RPMI7951 (cell line): ENCODE measurements at regions not wholly inside any gene's neighbourhood (a gene's known extent, or its start where the extent isn't known, plus 50 kb on each side); places are given as distances from the start of the nearest gene placed in this dataset.

Source experiments
- DNase-seq: peaks from one replicate; pipeline ENCODE4 v3.0.0-alpha.2; 2012; ENCODE audit warnings: low read depth

- DNase-seq, result no peak
Measured at GRCh38 chr11:109970516-109971183, 122.5 kb upstream of the ZC3H12C start.

DNA sequence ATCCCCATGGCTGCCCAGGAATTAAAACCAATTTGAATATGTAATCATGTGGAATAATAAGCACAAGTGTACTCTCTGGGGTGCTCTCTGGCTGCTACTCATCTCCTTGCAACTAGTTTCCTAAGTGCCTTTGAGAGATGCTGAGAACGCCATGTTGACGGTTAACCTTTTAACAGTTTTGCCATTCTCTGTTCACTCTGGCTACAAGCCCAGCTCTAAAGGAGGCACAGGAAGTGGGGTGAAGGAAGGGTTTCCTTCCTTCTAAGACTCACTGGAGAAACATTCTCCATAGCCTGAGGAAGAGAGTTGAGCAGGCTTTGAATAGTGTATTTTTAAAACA lies 122.0 kb upstream of the ZC3H12C start:
- peak; percentile 83 for DNase-seq

GRCh38 chr11:109972181-109972715 lies 120.9 kb upstream of the ZC3H12C start:
- peak; percentile 46 for DNase-seq

- DNase-seq, result peak; percentile 73
Measured at GRCh38 chr11:109972939-109973338, 120.3 kb upstream of the ZC3H12C start.

DNA sequence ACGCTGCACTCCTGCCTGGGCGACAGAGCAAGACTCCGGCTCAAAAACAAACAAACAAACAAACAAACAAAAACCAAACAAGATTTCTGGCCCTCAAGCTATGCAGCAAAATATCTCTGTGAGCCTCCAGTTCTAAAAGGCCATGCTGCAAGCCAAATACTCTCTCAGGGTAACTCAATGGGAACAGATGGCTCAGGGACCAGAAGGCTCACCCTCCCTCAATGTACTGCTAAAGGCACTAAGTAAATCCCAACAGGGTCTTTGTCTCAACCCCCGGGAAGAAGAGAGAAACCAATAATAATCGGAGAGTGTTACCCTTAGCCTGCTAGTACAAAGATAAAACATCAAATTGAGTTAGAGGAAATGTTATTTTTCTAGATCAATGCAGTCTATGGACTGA lies 119.7 kb upstream of the ZC3H12C start:
- no peak for DNase-seq

DNA sequence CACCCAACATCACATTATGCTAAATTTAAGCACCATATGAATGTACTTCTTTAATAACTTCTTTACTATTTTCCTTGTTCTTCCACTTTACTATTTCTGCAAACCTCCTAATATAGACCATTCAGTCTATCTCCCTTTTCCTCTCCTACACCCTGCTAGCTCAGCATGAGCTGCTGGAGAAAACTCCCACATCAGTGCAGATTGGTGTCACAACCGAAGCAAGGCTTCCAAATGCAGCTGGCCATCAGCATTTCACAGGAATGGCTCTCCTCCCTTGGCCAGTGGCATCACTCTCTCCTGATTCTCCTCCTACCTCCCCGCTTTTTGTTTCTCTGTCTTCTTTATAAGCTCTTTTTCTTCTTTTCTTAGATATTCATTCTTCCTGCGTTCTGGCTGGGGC lies 118.7 kb upstream of the ZC3H12C start:
- no peak for DNase-seq

GRCh38 chr11:109978895-109979294 lies 114.3 kb upstream of the ZC3H12C start:
- no peak for DNase-seq

DNA sequence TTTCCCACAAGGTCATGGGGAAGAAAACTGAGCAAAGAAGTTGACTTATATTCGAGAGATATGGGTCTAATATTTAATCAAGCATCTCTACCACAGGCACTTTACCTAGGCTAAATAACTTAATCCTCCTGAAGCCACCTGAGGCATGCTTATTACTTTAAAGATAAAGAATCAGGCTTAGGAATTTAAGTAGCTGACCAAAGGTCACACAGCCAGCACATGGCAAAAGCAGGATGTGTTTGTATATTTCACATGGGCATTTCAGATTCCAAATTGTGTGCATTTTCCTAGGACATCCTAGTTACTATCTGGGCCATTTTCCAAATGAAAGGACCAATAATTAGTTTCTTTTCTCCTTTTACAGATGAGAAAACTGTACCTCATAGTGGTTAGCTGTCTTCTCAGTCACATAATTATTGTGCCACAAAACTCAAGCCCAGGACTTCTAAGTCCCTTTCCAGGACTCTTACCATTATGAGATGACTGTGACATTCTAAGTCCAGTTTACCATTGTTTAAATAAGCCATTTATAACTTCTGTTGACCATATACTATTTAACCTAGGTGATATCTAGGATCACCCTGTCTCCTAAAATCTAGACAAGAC lies 112.1 kb upstream of the ZC3H12C start:
- no peak for DNase-seq

- no peak for DNase-seq
Measured at GRCh38 chr11:109983358-109983757, 109.8 kb upstream of the ZC3H12C start.

- peak; percentile 44 for DNase-seq
Measured at GRCh38 chr11:109984634-109985289, 108.4 kb upstream of the ZC3H12C start.

DNA sequence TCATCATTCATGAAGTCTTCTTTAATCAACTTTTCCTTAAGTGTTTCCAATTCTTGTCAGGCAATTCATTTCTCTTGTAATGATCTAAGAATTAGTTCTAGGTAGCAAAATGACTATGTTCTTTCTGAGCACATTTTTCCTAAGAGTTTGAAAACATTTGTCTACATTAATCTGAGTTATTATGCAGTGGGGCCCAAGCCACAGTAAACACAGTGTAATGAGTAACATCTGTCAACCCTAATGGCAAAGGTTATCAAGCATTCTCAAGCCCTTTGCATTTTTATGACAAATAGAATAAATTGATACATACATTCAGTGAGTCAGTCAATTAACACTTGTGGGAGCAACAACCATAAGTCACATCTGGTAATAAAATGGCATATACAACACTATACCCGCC lies 106.7 kb upstream of the ZC3H12C start:
- DNase-seq, result no peak

DNA sequence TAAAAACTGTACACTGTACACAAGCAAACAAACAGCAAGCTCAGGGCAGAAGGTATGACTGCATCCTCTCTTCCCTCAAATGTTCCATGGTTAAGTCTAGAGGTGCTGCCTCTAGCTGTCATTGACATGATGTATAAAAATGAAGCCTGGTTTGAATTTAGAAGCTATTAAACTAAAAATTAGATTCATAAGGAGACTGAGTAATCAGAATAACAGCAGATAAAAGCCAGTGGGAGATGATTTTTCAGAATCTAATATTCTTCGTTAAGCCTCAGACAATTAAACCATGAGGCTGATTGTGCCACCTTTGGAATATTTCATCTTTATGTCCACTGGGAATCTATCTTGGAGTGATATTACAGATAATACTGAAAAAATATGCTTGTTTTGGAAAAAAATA lies 101.4 kb upstream of the ZC3H12C start:
- no peak for DNase-seq

DNA sequence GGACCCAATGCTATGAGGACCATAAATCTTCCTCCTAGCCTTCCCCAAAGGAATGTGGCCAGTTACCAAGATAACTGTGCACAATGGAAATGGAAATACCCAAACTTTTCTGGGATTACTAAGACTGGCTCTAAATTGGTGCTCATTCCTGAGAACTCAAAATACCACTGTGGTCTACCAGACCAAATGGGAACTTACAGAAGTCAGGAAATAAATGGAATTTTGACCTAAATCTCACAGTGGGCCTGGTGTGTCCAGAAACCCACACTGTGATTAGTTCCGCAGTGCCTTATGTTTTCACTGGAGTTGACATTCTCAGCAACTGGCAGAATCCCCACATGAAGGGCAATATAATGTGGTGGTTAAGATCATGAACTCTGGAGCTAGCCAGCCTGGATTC lies 99.4 kb upstream of the ZC3H12C start:
- peak; percentile 89 for DNase-seq

- peak; percentile 62 for DNase-seq
Measured at GRCh38 chr11:109994907-109995306, 98.3 kb upstream of the ZC3H12C start.

- DNase-seq, result no peak
Measured at GRCh38 chr11:109996060-109996459, 97.1 kb upstream of the ZC3H12C start.

- no peak for DNase-seq
Measured at GRCh38 chr11:109998921-109999320, 94.3 kb upstream of the ZC3H12C start.

- peak; percentile 89 for DNase-seq
Measured at GRCh38 chr11:110000031-110000502, 93.1 kb upstream of the ZC3H12C start.

DNA sequence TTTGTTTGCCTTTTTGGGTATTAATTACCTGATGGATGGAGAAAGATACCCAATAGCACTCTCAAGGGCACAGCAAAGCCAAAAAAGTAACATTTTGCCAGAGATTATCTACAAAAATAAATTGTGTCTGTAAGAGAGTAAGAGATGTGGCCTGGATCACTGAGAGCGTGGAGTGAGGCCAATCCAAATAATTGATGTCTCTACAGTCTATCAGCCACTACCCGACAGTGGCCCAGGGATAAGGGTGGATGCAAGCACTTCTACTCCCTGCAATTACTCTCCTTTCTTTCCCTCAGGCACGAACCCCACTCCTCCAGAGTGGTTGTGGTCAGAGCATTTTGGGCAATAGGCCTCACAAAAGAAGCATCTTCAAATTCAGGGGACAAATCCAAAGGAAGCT lies 92.3 kb upstream of the ZC3H12C start:
- peak; percentile 32 for DNase-seq

DNA sequence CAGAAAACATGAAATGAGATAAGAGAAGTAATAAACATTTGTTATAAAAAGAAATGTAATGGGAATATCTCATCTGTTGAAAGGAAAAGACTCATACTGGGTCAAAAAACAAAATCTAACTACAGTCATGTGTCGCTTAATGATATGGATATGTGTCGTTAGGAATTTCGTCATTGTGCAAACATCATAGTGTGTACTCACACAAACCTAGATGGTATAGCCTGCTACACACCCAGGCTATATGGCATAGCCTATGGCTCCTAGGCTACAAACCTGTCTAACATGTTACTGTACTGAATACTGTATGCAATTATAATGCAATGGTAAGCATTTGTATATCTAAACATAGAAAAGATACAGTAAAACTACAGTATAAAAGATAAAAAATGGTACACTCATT lies 89.8 kb upstream of the ZC3H12C start:
- DNase-seq, result no peak

DNA sequence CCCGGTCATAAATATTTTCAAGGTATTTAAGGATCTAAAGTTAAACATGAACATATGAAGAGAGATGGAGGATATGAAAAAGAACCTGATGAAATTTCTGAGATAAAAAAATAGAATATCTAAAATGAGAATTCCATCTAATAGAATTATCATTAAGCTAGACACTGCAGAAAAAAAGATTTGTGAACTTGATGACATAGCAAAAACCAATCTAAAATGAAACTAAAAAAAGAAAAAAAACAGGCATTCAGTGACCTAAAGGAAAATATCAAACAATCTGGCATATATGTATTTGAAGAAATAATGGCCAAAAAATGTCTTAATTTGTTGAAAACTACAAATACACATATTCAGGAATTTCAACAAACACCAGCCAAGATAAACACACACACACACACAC lies 81.6 kb upstream of the ZC3H12C start:
- no peak for DNase-seq

- DNase-seq, result no peak
Measured at GRCh38 chr11:110015695-110016094, 77.5 kb upstream of the ZC3H12C start.

GRCh38 chr11:110019675-110020074 lies 73.5 kb upstream of the ZC3H12C start:
- no peak for DNase-seq

DNA sequence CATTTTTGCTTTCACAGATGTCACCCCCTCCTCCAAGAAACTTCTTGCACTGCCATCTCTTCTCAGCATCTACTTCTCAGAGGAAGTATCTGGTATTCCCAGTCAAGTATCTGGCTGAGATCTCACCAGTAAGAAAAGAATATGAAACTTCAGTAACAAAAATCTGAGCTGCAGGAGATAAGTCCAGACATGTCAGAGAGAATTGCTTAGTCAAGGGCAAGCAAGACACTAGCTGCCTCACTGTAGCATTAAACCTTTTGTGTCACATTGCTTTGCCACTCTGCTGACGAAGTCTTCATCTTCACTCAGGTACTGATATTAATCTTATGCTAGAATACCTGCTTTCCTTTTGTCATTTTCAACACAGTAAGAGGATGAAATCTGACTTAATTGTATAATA lies 70.6 kb upstream of the ZC3H12C start:
- no peak for DNase-seq
